ENCODE measurements at regions not wholly inside any gene's neighbourhood (a gene's known extent, or its start where the extent isn't known, plus 50 kb on each side); places are given as distances from the start of the nearest gene placed in this dataset.

- Mint-ChIP-seq H3K4me3 (ENCODE audit: unreplicated experiment) (no peak overlapping the region), H3K36me3 (ENCODE audit: unreplicated experiment) (no peaks in the 10 kb centered on the region), H3K4me1 (ENCODE audit: unreplicated experiment) (peaks cover 2% of the 10 kb centered on the region), H3K9me3 (ENCODE audit: unreplicated experiment) (no peaks in the 10 kb centered on the region), H3K27me3 (ENCODE audit: unreplicated experiment) (peaks cover 5% of the 10 kb centered on the region), H3K27ac (ENCODE audit: unreplicated experiment) (no peak overlapping the region)
- TF ChIP-seq CTCF (IDR thresholded peaks at IDR 0.05): no peak
- no peak for DNase-seq (ENCODE audit: extremely low spot score, unreplicated experiment)
These were observed 62.4 kb upstream of the THBS2 start for GRCh38 chr6:169315830-169316614.

- Mint-ChIP-seq H3K36me3 (ENCODE audit: unreplicated experiment) (no peaks in the 10 kb centered on the region), H3K9me3 (ENCODE audit: unreplicated experiment) (peaks cover 7% of the 10 kb centered on the region), H3K4me1 (ENCODE audit: unreplicated experiment) (peaks cover 5% of the 10 kb centered on the region), H3K27me3 (ENCODE audit: unreplicated experiment) (peaks cover 5% of the 10 kb centered on the region), H3K27ac (ENCODE audit: unreplicated experiment) (no peak overlapping the region), H3K4me3 (ENCODE audit: unreplicated experiment) (no peak overlapping the region)
- no peak for DNase-seq (ENCODE audit: extremely low spot score, unreplicated experiment)
- TF ChIP-seq CTCF (IDR thresholded peaks at IDR 0.05): no peak
These were observed 59.8 kb upstream of the THBS2 start for GRCh38 chr6:169313347-169314010.

- Mint-ChIP-seq H3K4me3 (ENCODE audit: unreplicated experiment) (no peak overlapping the region), H3K27ac (ENCODE audit: unreplicated experiment) (no peak overlapping the region), H3K36me3 (ENCODE audit: unreplicated experiment) (no peaks in the 10 kb centered on the region), H3K4me1 (ENCODE audit: unreplicated experiment) (peaks cover 5% of the 10 kb centered on the region), H3K9me3 (ENCODE audit: unreplicated experiment) (peaks cover 8% of the 10 kb centered on the region), H3K27me3 (ENCODE audit: unreplicated experiment) (peaks cover 1% of the 10 kb centered on the region)
- TF ChIP-seq CTCF (IDR thresholded peaks at IDR 0.05): no peak
- DNase-seq (ENCODE audit: extremely low spot score, unreplicated experiment): no peak
These were observed 59.2 kb upstream of the THBS2 start for GRCh38 chr6:169312658-169313346.

- no peak for TF ChIP-seq CTCF (IDR thresholded peaks at IDR 0.05)
- Mint-ChIP-seq H3K9me3 (ENCODE audit: unreplicated experiment) (peaks cover 17% of the 10 kb centered on the region), H3K27ac (ENCODE audit: unreplicated experiment) (no peak overlapping the region), H3K36me3 (ENCODE audit: unreplicated experiment) (no peaks in the 10 kb centered on the region), H3K4me3 (ENCODE audit: unreplicated experiment) (no peak overlapping the region), H3K27me3 (ENCODE audit: unreplicated experiment) (peaks cover 7% of the 10 kb centered on the region), H3K4me1 (ENCODE audit: unreplicated experiment) (peaks cover 5% of the 10 kb centered on the region)
- DNase-seq (ENCODE audit: extremely low spot score, unreplicated experiment): no peak
These were observed 57.3 kb upstream of the THBS2 start for GRCh38 chr6:169310983-169311382.

Measured in osteocyte (in vitro differentiated cells).